Uterus (tissue), 3 donors: ENCODE measurements at regions not wholly inside any gene's neighbourhood (a gene's known extent, or its start where the extent isn't known, plus 50 kb on each side); places are given as distances from the start of the nearest gene placed in this dataset.

Experiments used
- DNase-seq, 2 donors: peaks; one replicate each; pipeline ENCODE4 v3.0.0-alpha.2; 2019 to 2020
- H3K27ac ChIP-seq, 2 donors: fragments of 200-600 bp; sonication (generic); 1 replicate in 1 of 2; 2 replicates in 1 of 2; pipeline ENCODE4 v1.5.1; 2016 to 2018
- H3K27me3 ChIP-seq, 2 donors: fragments of 200-600 bp; sonication (generic); one replicate each; pipeline ENCODE4 v1.5.1; 2018 to 2019; ENCODE audit warnings: control low read depth in 1 of 2
- H3K36me3 ChIP-seq, 2 donors: fragments of 200-600 bp; sonication (generic); one replicate each; pipeline ENCODE4 v1.5.1; 2019; ENCODE audit warnings: control low read depth in 1 of 2
- H3K4me1 ChIP-seq, 2 donors: fragments of 200-600 bp; sonication (generic); one replicate each; pipeline ENCODE4 v1.5.1; 2018 to 2019; ENCODE audit warnings: control low read depth in 1 of 2
- H3K4me3 ChIP-seq, 2 donors: fragments of 200-600 bp; sonication (generic); 1 replicate in 1 of 2; 2 replicates in 1 of 2; pipeline ENCODE4 v1.5.1; 2018 to 2019; ENCODE audit warnings: mild to moderate bottlenecking in 1 of 2
- H3K9me3 ChIP-seq, 2 donors: fragments of 200-600 bp; sonication (generic); one replicate each; pipeline ENCODE4 v1.5.1; 2019; ENCODE audit warnings: control low read depth in 1 of 2
- CTCF ChIP-seq, 4 experiments: fragments of 200-600 bp in 2 of 4; fragments of 450-650 bp in 2 of 4; sonication (generic) in 2 of 4; IDR thresholded peaks; one replicate each; pipeline ENCODE4 v1.5.1; 2016 to 2019; ENCODE audit warnings: antibody characterized with exemption in 4 of 4, mild to moderate bottlenecking in 2 of 4, moderate library complexity in 1 of 4
- POLR2A ChIP-seq, 2 donors: fragments of 450-650 bp; IDR thresholded peaks; one replicate each; pipeline ENCODE4 v1.6.1; 2016; ENCODE audit warnings: antibody characterized with exemption in 2 of 2, mild to moderate bottlenecking in 1 of 2, moderate library complexity in 1 of 2
- intact Hi-C: fragments of 100-400 bp; cut with DNase I; formaldehyde crosslinking; loops from one replicate; pipeline ENCODE4 v1.15.1; 2023; ENCODE audit warnings: low total_unique reads
- donor health status: DM: yes; HTN: yes; CAD: no.

- H3K4me3 ChIP-seq, result no peak overlapping the region
- H3K4me1 ChIP-seq, result no peaks in the 10 kb centered on the region
- H3K36me3 ChIP-seq, result no peaks in the 10 kb centered on the region
- TF ChIP-seq POLR2A (IDR thresholded peaks at IDR 0.05) (no peak), CTCF (IDR thresholded peaks at IDR 0.05) (no peak)
- no peak for DNase-seq
- no peaks in the 10 kb centered on the region for H3K27me3 ChIP-seq
- H3K9me3 ChIP-seq, result no peaks in the 10 kb centered on the region
- H3K27ac ChIP-seq, result no peak overlapping the region
- intact Hi-C loops, result no loop called here
Observed at GRCh38 chr14:62409626-62410300, 635.5 kb downstream of the KCNH5 start.

- H3K27ac ChIP-seq, result no peak overlapping the region
- TF ChIP-seq POLR2A (IDR thresholded peaks at IDR 0.05), result no peak
- TF ChIP-seq CTCF (IDR thresholded peaks at IDR 0.05), result no peak
- H3K36me3 ChIP-seq, result no peaks in the 10 kb centered on the region
- no peak overlapping the region for H3K4me3 ChIP-seq
- intact Hi-C loops, result no loop called here
- no peaks in the 10 kb centered on the region for H3K27me3 ChIP-seq
- DNase-seq, result no peak
- H3K9me3 ChIP-seq, result no peaks in the 10 kb centered on the region
- H3K4me1 ChIP-seq, result no peaks in the 10 kb centered on the region
Observed at GRCh38 chr14:62420847-62421246, 624.4 kb downstream of the KCNH5 start.

GRCh38 chr14:62428429-62429203 is 616.6 kb downstream of the KCNH5 start:
- TF ChIP-seq POLR2A (IDR thresholded peaks at IDR 0.05) (no peak), CTCF (IDR thresholded peaks at IDR 0.05) (no peak)

GRCh38 chr14:62429683-62430082 is 615.6 kb downstream of the KCNH5 start:
- Histone ChIP-seq H3K4me3 (no peak overlapping the region), H3K9me3 (no peaks in the 10 kb centered on the region), H3K27me3 (no peaks in the 10 kb centered on the region), H3K4me1 (no peaks in the 10 kb centered on the region), H3K36me3 (no peaks in the 10 kb centered on the region), H3K27ac (no peak overlapping the region)
- TF ChIP-seq CTCF (IDR thresholded peaks at IDR 0.05), result no peak
- TF ChIP-seq POLR2A (IDR thresholded peaks at IDR 0.05), result no peak
- intact Hi-C loops, result no loop called here
- no peak for DNase-seq

More at GRCh38 chr14:62428429-62429203, 616.6 kb downstream of the KCNH5 start:
- H3K9me3 ChIP-seq, result no peaks in the 10 kb centered on the region
- H3K27me3 ChIP-seq, result no peaks in the 10 kb centered on the region
- H3K27ac ChIP-seq, result no peak overlapping the region
- H3K4me3 ChIP-seq, result no peak overlapping the region
- H3K4me1 ChIP-seq, result no peaks in the 10 kb centered on the region
- H3K36me3 ChIP-seq, result no peaks in the 10 kb centered on the region
- DNase-seq, result no peak
- intact Hi-C loops, result no loop called here

GRCh38 chr14:62431496-62431895 is 613.8 kb downstream of the KCNH5 start:
- no peak for DNase-seq
- H3K4me1 ChIP-seq, result no peaks in the 10 kb centered on the region
- no peaks in the 10 kb centered on the region for H3K9me3 ChIP-seq
- TF ChIP-seq POLR2A (IDR thresholded peaks at IDR 0.05) (no peak), CTCF (IDR thresholded peaks at IDR 0.05) (no peak)
- no peak overlapping the region for H3K4me3 ChIP-seq
- H3K36me3 ChIP-seq, result no peaks in the 10 kb centered on the region
- H3K27ac ChIP-seq, result no peak overlapping the region
- intact Hi-C loops, result no loop called here
- no peaks in the 10 kb centered on the region for H3K27me3 ChIP-seq
